ENCODE measurements at regions not wholly inside any gene's neighbourhood (a gene's known extent, or its start where the extent isn't known, plus 50 kb on each side); places are given as distances from the start of the nearest gene placed in this dataset.

DNA sequence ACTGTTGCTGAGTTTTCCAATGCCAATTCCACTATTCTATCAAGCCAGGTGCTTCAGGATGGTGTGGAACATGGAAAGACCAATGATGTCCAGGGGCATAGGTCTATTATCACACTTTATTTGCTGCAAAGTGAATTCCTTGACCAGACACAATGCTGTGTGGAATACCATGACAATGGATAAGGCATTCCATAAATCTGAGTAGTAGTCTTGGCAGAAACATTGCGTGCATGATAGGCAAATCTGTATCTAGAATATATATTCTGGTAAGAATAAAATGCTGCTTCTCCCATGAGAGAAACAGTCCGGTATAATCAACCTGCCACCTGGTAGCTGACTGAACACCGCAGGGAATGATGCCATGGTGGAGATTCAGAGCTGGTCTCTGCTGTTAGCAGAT is 70.0 kb upstream of the ALDH1A3 start:
- Histone ChIP-seq H4K20me1 (ENCODE audit: control insufficient read depth, insufficient read depth, low read length, poor library complexity, severe bottlenecking) (no peaks in the 10 kb centered on the region), H2AFZ (ENCODE audit: insufficient read depth, low read depth, low read length, poor library complexity, severe bottlenecking) (no peak overlapping the region), H3K9ac (ENCODE audit: low read length) (no peak overlapping the region), H3K4me1 (ENCODE audit: control insufficient read depth in 2 of 2, insufficient read depth in 2 of 2, low read length in 2 of 2) (no peaks in the 10 kb centered on the region), H3K27me3 (replicated peaks in 1 of 4; ENCODE audit: control extremely low read depth in 1 of 4, control insufficient read depth in 3 of 4, insufficient read depth in 4 of 4, low read length in 3 of 4) (no peaks in the 10 kb centered on the region), H3K4me2 (replicated peaks; ENCODE audit: low read depth, low read length, poor library complexity, severe bottlenecking) (no peak overlapping the region), H3K4me3 (ENCODE audit: control extremely low read depth in 1 of 5, extremely low read depth in 1 of 5, insufficient read depth in 1 of 5, low read depth in 2 of 5, low read length in 4 of 5) (no peak overlapping the region), H3K9me3 (ENCODE audit: control extremely low read depth in 1 of 3, control insufficient read depth in 2 of 3, insufficient read depth in 1 of 3, low read length in 2 of 3) (peaks cover 0 to 17% (median 3%) of the 10 kb centered on the region in 3 donors), H3K36me3 (replicated peaks in 1 of 2; ENCODE audit: control extremely low read depth in 1 of 2, control insufficient read depth in 1 of 2, extremely low read depth in 1 of 2, insufficient read depth in 2 of 2, low read length in 1 of 2) (no peaks in the 10 kb centered on the region), H3K27ac (ENCODE audit: low read length in 2 of 2) (no peak overlapping the region), H3K79me2 (ENCODE audit: control insufficient read depth, insufficient read depth, low read length) (no peaks in the 10 kb centered on the region)
- Mint-ChIP-seq H3K27me3 (peaks cover 5% of the 10 kb centered on the region), H3K9me3 (ENCODE audit: insufficient read depth) (no peaks in the 10 kb centered on the region), H3K27ac (no peak overlapping the region), H3K4me3 (no peak overlapping the region), H3K4me1 (no peaks in the 10 kb centered on the region)
- intact Hi-C loops (cut with micrococcal nuclease) = no loop called here
- POLR2A ChIA-PET = no interaction called here
- WGBS (ENCODE audit: insufficient coverage) = 100% methylated on average over 1 of the region's 3 CpGs
- no peak for TF ChIP-seq EZH2 (IDR thresholded peaks at IDR 0.05; ENCODE audit: borderline replicate concordance, insufficient read depth, low read depth, low read length, poor library complexity, severe bottlenecking)
- TF ChIP-seq CTCF (IDR thresholded peaks at IDR 0.05) = no peak
- CTCF ChIA-PET = no interaction called here
- ATAC-seq (ENCODE audit: low read depth) = no peak
- DNase-seq = no peak

DNA sequence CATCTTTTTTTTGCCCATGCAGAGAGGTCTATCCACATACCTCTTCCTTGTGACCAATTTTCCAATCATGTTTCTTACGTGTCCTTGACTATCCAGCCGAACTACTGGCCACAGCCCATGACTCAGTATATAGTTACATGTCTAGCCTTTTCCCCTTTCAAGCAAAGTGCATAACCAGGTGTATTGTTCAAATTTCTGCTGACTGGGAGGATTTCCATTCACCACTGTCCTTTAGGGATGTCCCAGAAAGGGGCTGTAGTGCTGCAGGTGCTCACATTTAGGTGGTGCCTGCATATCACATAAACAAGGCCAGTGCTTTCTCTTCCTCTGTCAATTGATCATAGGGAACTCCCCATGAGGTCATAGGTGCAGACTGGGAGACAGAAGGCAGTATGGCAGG is 69.4 kb upstream of the ALDH1A3 start:
- Histone ChIP-seq H3K9me3 (ENCODE audit: control extremely low read depth in 1 of 3, control insufficient read depth in 2 of 3, insufficient read depth in 1 of 3, low read length in 2 of 3) (peaks cover 0 to 20% (median 5%) of the 10 kb centered on the region in 3 donors), H3K4me1 (ENCODE audit: control insufficient read depth in 2 of 2, insufficient read depth in 2 of 2, low read length in 2 of 2) (no peaks in the 10 kb centered on the region), H3K27me3 (replicated peaks in 1 of 4; ENCODE audit: control extremely low read depth in 1 of 4, control insufficient read depth in 3 of 4, insufficient read depth in 4 of 4, low read length in 3 of 4) (no peaks in the 10 kb centered on the region), H3K79me2 (ENCODE audit: control insufficient read depth, insufficient read depth, low read length) (no peaks in the 10 kb centered on the region), H3K27ac (ENCODE audit: low read length in 2 of 2) (no peak overlapping the region), H3K9ac (ENCODE audit: low read length) (no peak overlapping the region), H3K4me2 (replicated peaks; ENCODE audit: low read depth, low read length, poor library complexity, severe bottlenecking) (no peak overlapping the region), H3K4me3 (ENCODE audit: control extremely low read depth in 1 of 5, extremely low read depth in 1 of 5, insufficient read depth in 1 of 5, low read depth in 2 of 5, low read length in 4 of 5) (no peak overlapping the region), H3K36me3 (replicated peaks in 1 of 2; ENCODE audit: control extremely low read depth in 1 of 2, control insufficient read depth in 1 of 2, extremely low read depth in 1 of 2, insufficient read depth in 2 of 2, low read length in 1 of 2) (no peaks in the 10 kb centered on the region), H2AFZ (ENCODE audit: insufficient read depth, low read depth, low read length, poor library complexity, severe bottlenecking) (no peak overlapping the region), H4K20me1 (ENCODE audit: control insufficient read depth, insufficient read depth, low read length, poor library complexity, severe bottlenecking) (no peaks in the 10 kb centered on the region)
- H3K4me3 Mint-ChIP-seq = no peak overlapping the region
- CTCF ChIA-PET = no interaction called here
- H3K27me3 Mint-ChIP-seq = peaks cover 5% of the 10 kb centered on the region
- no peak for TF ChIP-seq EZH2 (IDR thresholded peaks at IDR 0.05; ENCODE audit: borderline replicate concordance, insufficient read depth, low read depth, low read length, poor library complexity, severe bottlenecking)
- TF ChIP-seq CTCF (IDR thresholded peaks at IDR 0.05) = no peak
- ATAC-seq (ENCODE audit: low read depth) = no peak
- intact Hi-C loops (cut with micrococcal nuclease) = no loop called here
- no peaks in the 10 kb centered on the region for H3K4me1 Mint-ChIP-seq
- POLR2A ChIA-PET = no interaction called here
- DNase-seq = no peak
- H3K9me3 Mint-ChIP-seq (ENCODE audit: insufficient read depth) = no peaks in the 10 kb centered on the region
- WGBS (ENCODE audit: insufficient coverage) = 94% methylated on average over 2 of the region's 2 CpGs
- no peak overlapping the region for H3K27ac Mint-ChIP-seq
